Caco-2 (cell line): ENCODE measurements at regions not wholly inside any gene's neighbourhood (a gene's known extent, or its start where the extent isn't known, plus 50 kb on each side); places are given as distances from the start of the nearest gene placed in this dataset.

Experiments
- BruUV-seq: library from RNA; stranded (reverse); fragments of 400-500 nt; replicated peaks from 2 replicates; lab custom pipeline; 2021; lab: Mats Ljungman, UMichigan
- CTCF ChIA-PET: fragments of 300-600 bp; sonication (Branson Sonifier 250); formaldehyde crosslinking; loops from one replicate; lab custom pipeline; 2022; ENCODE audit warnings: antibody characterized with exemption; lab: Charles Lee
- POLR2A ChIA-PET: fragments of 300-600 bp; sonication (Branson Sonifier 250); formaldehyde crosslinking; loops from one replicate; lab custom pipeline; 2022; ENCODE audit warnings: antibody characterized with exemption; lab: Charles Lee
- DNase-seq, 2 experiments: peaks; one replicate each; pipeline versions ENCODE4 v3.0.0 to v3.0.0-alpha.2; 2020 to 2022
- H3K27me3 ChIP-seq: replicated peaks from 2 replicates; pipeline ENCODE4 v1.6.0; 2011; ENCODE audit warnings: low read length; ENCODE audit not compliant: control insufficient read depth, insufficient read depth
- H3K36me3 ChIP-seq: 2 replicates; pipeline ENCODE4 v1.5.1; 2011; ENCODE audit warnings: low read length; ENCODE audit not compliant: control insufficient read depth, insufficient read depth
- H3K4me1 ChIP-seq: fragments of 250-450 bp; sonication (Bioruptor Pico); 2 replicates; pipeline ENCODE4 v1.5.1; 2020; ENCODE audit warnings: mild to moderate bottlenecking
- H3K4me3 ChIP-seq: 2 replicates; pipeline ENCODE4 v1.5.1; 2011; ENCODE audit warnings: low read depth, mild to moderate bottlenecking, control low read depth, low read length
- H3K9me3 ChIP-seq: fragments of 250-450 bp; sonication (Bioruptor Pico); 2 replicates; pipeline ENCODE4 v1.5.1; 2020; ENCODE audit warnings: mild to moderate bottlenecking, moderate library complexity
- H3K27ac Mint-ChIP-seq: one replicate; pipeline ENCODE4 v1.8.0; 2022; ENCODE audit warnings: mixed read lengths; ENCODE audit not compliant: unreplicated experiment
- H3K27me3 Mint-ChIP-seq: one replicate; pipeline ENCODE4 v1.8.0; 2022; ENCODE audit warnings: mixed read lengths; ENCODE audit not compliant: insufficient read depth, unreplicated experiment
- H3K36me3 Mint-ChIP-seq: one replicate; pipeline ENCODE4 v1.8.0; 2022; ENCODE audit warnings: mild to moderate bottlenecking, mixed read lengths; ENCODE audit not compliant: insufficient read depth, unreplicated experiment
- H3K4me1 Mint-ChIP-seq: one replicate; pipeline ENCODE4 v1.8.0; 2022; ENCODE audit warnings: low read depth, mixed read lengths; ENCODE audit not compliant: unreplicated experiment
- H3K4me3 Mint-ChIP-seq: one replicate; pipeline ENCODE4 v1.8.0; 2022; ENCODE audit warnings: mild to moderate bottlenecking, moderate library complexity, mixed read lengths; ENCODE audit not compliant: unreplicated experiment
- H3K9me3 Mint-ChIP-seq: one replicate; pipeline ENCODE4 v1.8.0; 2022; ENCODE audit warnings: mixed read lengths; ENCODE audit not compliant: unreplicated experiment
- CTCF ChIP-seq, 2 experiments: fragments of 200-600 bp in 1 of 2; IDR thresholded peaks; 1 replicate in 1 of 2; 2 replicates in 1 of 2; pipeline versions ENCODE4 v1.5.1 to v1.8.0; 2011 to 2022; ENCODE audit warnings: antibody characterized with exemption in 1 of 2, control low read depth in 1 of 2, inconsistent platforms in 1 of 2, low read depth in 1 of 2, low read length in 1 of 2, mild to moderate bottlenecking in 1 of 2, moderate library complexity in 1 of 2; ENCODE audit not compliant: insufficient read depth in 1 of 2, severe bottlenecking in 1 of 2, unreplicated experiment in 1 of 2
- intact Hi-C: fragments of 100-400 bp; cut with micrococcal nuclease; formaldehyde crosslinking; loops from one replicate; pipeline ENCODE4 v1.10.0; 2022; ENCODE audit not compliant: unreplicated experiment

GRCh38 chr16:54651440-54652195, 279.0 kb upstream of the IRX5 start:
- no peak overlapping the region for H3K27ac Mint-ChIP-seq
- intact Hi-C loops = no loop called here
- no peak overlapping the region for H3K4me3 Mint-ChIP-seq
- no peaks in the 10 kb centered on the region for H3K27me3 Mint-ChIP-seq
- BruUV-seq = no TSS peak
- H3K4me1 Mint-ChIP-seq = peaks cover 6% of the 10 kb centered on the region
- ChIA-PET POLR2A (no interaction called here), CTCF (no interaction called here)
- Histone ChIP-seq H3K27me3 (no peaks in the 10 kb centered on the region), H3K4me1 (no peaks in the 10 kb centered on the region), H3K36me3 (no peaks in the 10 kb centered on the region), H3K4me3 (no peak overlapping the region), H3K9me3 (no peaks in the 10 kb centered on the region)
- H3K36me3 Mint-ChIP-seq = no peaks in the 10 kb centered on the region
- peaks cover 14% of the 10 kb centered on the region for H3K9me3 Mint-ChIP-seq
- DNase-seq = no peak
- TF ChIP-seq CTCF (IDR thresholded peaks at IDR 0.05; ENCODE audit: insufficient read depth in 1 of 2, low read depth in 1 of 2, low read length in 1 of 2, severe bottlenecking in 1 of 2, unreplicated experiment in 1 of 2) = no peak

GRCh38 chr16:54649876-54650275, 280.8 kb upstream of the IRX5 start:
- Histone ChIP-seq H3K27me3 (no peaks in the 10 kb centered on the region), H3K9me3 (no peaks in the 10 kb centered on the region), H3K36me3 (no peaks in the 10 kb centered on the region), H3K4me3 (no peak overlapping the region), H3K4me1 (peaks cover 7% of the 10 kb centered on the region; the same call in 1 of the 2 replicates)
- BruUV-seq = no TSS peak
- H3K36me3 Mint-ChIP-seq = no peaks in the 10 kb centered on the region
- TF ChIP-seq CTCF (IDR thresholded peaks at IDR 0.05; ENCODE audit: insufficient read depth in 1 of 2, low read depth in 1 of 2, low read length in 1 of 2, severe bottlenecking in 1 of 2, unreplicated experiment in 1 of 2) = no peak
- no peak for DNase-seq
- ChIA-PET POLR2A (no interaction called here), CTCF (no interaction called here)
- intact Hi-C loops = no loop called here
- no peak overlapping the region for H3K27ac Mint-ChIP-seq
- peaks cover 6% of the 10 kb centered on the region for H3K4me1 Mint-ChIP-seq
- H3K27me3 Mint-ChIP-seq = no peaks in the 10 kb centered on the region
- peaks cover 13% of the 10 kb centered on the region for H3K9me3 Mint-ChIP-seq
- H3K4me3 Mint-ChIP-seq = no peak overlapping the region

GRCh38 chr16:54648575-54648974, 282.1 kb upstream of the IRX5 start:
- Mint-ChIP-seq H3K27ac (peak overlapping the region; percentile 10), H3K36me3 (no peaks in the 10 kb centered on the region), H3K9me3 (peaks cover 6% of the 10 kb centered on the region), H3K4me1 (peaks cover 6% of the 10 kb centered on the region), H3K4me3 (no peak overlapping the region), H3K27me3 (no peaks in the 10 kb centered on the region)
- Histone ChIP-seq H3K36me3 (no peaks in the 10 kb centered on the region), H3K9me3 (no peaks in the 10 kb centered on the region), H3K27me3 (no peaks in the 10 kb centered on the region), H3K4me3 (no peak overlapping the region), H3K4me1 (peaks cover 7% of the 10 kb centered on the region; the same call in 1 of the 2 replicates)
- CTCF ChIA-PET = interaction anchor here (0.5 kb wide), 1 partner anchor 12 kb away, joined by 4 read pairs; no protein-coding TSS in a partner anchor
- no peak for DNase-seq
- no peak for TF ChIP-seq CTCF (IDR thresholded peaks at IDR 0.05; ENCODE audit: insufficient read depth in 1 of 2, low read depth in 1 of 2, low read length in 1 of 2, severe bottlenecking in 1 of 2, unreplicated experiment in 1 of 2)
- BruUV-seq = no TSS peak
- intact Hi-C loops = no loop called here
- POLR2A ChIA-PET = interaction anchor here (0.6 kb wide), 1 partner anchor 111 kb away, joined by 3 read pairs; no protein-coding TSS in a partner anchor
